OCI-LY3 (cell line): ENCODE measurements at regions not wholly inside any gene's neighbourhood (a gene's known extent, or its start where the extent isn't known, plus 50 kb on each side); places are given as distances from the start of the nearest gene placed in this dataset.

Experiments used
- H2AFZ ChIP-seq: fragments of 200-600, 300-600 bp; shearing (Covaris generic); 2 replicates; pipeline ENCODE4 v1.6.0; 2014; ENCODE audit warnings: antibody characterized with exemption, low read depth, low read length
- H3K27ac ChIP-seq: fragments of 200-600, 300-600 bp; sonication (generic); 2 replicates; pipeline ENCODE4 v1.5.1; 2014; ENCODE audit warnings: mild to moderate bottlenecking, low read length, moderate library complexity, mixed read lengths
- H3K27me3 ChIP-seq: fragments of 200-600, 300-600 bp; sonication (generic); 2 replicates; pipeline ENCODE4 v1.6.1; 2014; ENCODE audit warnings: low read depth, low read length, mixed read lengths
- H3K36me3 ChIP-seq: fragments of 200-600, 300-600 bp; sonication (generic); replicated peaks from 2 replicates; pipeline ENCODE3; 2014; ENCODE audit warnings: low read depth, low read length, mixed read lengths
- H3K4me1 ChIP-seq: fragments of 300-600, 200-600 bp; sonication (generic); 2 replicates; pipeline ENCODE4 v1.6.1; 2014; ENCODE audit warnings: low read length, mixed read lengths
- H3K4me2 ChIP-seq: fragments of 200-600, 300-600 bp; sonication (generic); 2 replicates; pipeline ENCODE4 v1.6.1; 2014; ENCODE audit warnings: low read length, mixed read lengths
- H3K4me3 ChIP-seq: fragments of 300-600, 200-600 bp; sonication (generic); 2 replicates; pipeline ENCODE4 v1.5.1; 2014; ENCODE audit warnings: antibody characterized with exemption, mild to moderate bottlenecking, low read length, moderate library complexity
- H3K79me2 ChIP-seq: fragments of 300-600, 200-600 bp; shearing (Covaris generic); 2 replicates; pipeline ENCODE4 v1.6.1; 2014; ENCODE audit warnings: mild to moderate bottlenecking, low read length, mixed read lengths
- H3K9ac ChIP-seq: fragments of 300-600, 200-600 bp; shearing (Covaris generic); 2 replicates; pipeline ENCODE4 v1.6.0; 2014; ENCODE audit warnings: mild to moderate bottlenecking, low read length, moderate library complexity
- H3K9me3 ChIP-seq: fragments of 200-600, 300-600 bp; shearing (Covaris generic); 2 replicates; pipeline ENCODE4 v1.6.1; 2014; ENCODE audit warnings: low read length, mixed read lengths; ENCODE audit not compliant: insufficient read depth
- H4K20me1 ChIP-seq: fragments of 200-600, 300-600 bp; sonication (generic); 2 replicates; pipeline ENCODE4 v1.6.1; 2016; ENCODE audit warnings: low read length, mixed read lengths; ENCODE audit not compliant: insufficient read depth
- EZH2phosphoT487 ChIP-seq: fragments of 200-600 bp; shearing (Covaris generic); IDR thresholded peaks from 2 replicates; pipeline ENCODE4 v1.6.1; 2018; ENCODE audit warnings: antibody characterized with exemption, mixed run types, low read depth
- TF ChIP-seq, protein P1 (sequence below): fragments of 200-600, 300-600 bp; sonication (generic); IDR thresholded peaks from 2 replicates; pipeline ENCODE4 v1.5.1; 2014; ENCODE audit warnings: antibody characterized with exemption, low read length, low read depth

- no peak overlapping the region for H3K4me3 ChIP-seq
- no peaks in the 10 kb centered on the region for H3K36me3 ChIP-seq
- no peak overlapping the region for H3K4me2 ChIP-seq
- no peak overlapping the region for H2AFZ ChIP-seq
- no peaks in the 10 kb centered on the region for H4K20me1 ChIP-seq
- H3K79me2 ChIP-seq = no peaks in the 10 kb centered on the region
- TF ChIP-seq, protein P1, sequence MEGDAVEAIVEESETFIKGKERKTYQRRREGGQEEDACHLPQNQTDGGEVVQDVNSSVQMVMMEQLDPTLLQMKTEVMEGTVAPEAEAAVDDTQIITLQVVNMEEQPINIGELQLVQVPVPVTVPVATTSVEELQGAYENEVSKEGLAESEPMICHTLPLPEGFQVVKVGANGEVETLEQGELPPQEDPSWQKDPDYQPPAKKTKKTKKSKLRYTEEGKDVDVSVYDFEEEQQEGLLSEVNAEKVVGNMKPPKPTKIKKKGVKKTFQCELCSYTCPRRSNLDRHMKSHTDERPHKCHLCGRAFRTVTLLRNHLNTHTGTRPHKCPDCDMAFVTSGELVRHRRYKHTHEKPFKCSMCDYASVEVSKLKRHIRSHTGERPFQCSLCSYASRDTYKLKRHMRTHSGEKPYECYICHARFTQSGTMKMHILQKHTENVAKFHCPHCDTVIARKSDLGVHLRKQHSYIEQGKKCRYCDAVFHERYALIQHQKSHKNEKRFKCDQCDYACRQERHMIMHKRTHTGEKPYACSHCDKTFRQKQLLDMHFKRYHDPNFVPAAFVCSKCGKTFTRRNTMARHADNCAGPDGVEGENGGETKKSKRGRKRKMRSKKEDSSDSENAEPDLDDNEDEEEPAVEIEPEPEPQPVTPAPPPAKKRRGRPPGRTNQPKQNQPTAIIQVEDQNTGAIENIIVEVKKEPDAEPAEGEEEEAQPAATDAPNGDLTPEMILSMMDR = no peak
- no peak for TF ChIP-seq EZH2phosphoT487
- H3K4me1 ChIP-seq = no peaks in the 10 kb centered on the region
- H3K27ac ChIP-seq = no peak overlapping the region
- H3K9ac ChIP-seq = no peak overlapping the region
- no peaks in the 10 kb centered on the region for H3K27me3 ChIP-seq
- no peaks in the 10 kb centered on the region for H3K9me3 ChIP-seq
Observed at GRCh38 chr15:35872577-35872976, 326.6 kb upstream of the DPH6 start.

GRCh38 chr15:35874260-35874905, 328.4 kb upstream of the DPH6 start:
- Histone ChIP-seq H3K36me3 (no peaks in the 10 kb centered on the region), H4K20me1 (no peaks in the 10 kb centered on the region), H3K9ac (no peak overlapping the region), H3K9me3 (no peaks in the 10 kb centered on the region), H3K27me3 (no peaks in the 10 kb centered on the region), H2AFZ (no peak overlapping the region), H3K27ac (no peak overlapping the region), H3K4me3 (no peak overlapping the region), H3K4me1 (no peaks in the 10 kb centered on the region), H3K79me2 (no peaks in the 10 kb centered on the region), H3K4me2 (no peak overlapping the region)
- no peak for TF ChIP-seq EZH2phosphoT487
- TF ChIP-seq, protein P1 = no peak

- no peak overlapping the region for H3K4me3 ChIP-seq
Observed at GRCh38 chr15:35876762-35877161, 330.8 kb upstream of the DPH6 start.

DNA sequence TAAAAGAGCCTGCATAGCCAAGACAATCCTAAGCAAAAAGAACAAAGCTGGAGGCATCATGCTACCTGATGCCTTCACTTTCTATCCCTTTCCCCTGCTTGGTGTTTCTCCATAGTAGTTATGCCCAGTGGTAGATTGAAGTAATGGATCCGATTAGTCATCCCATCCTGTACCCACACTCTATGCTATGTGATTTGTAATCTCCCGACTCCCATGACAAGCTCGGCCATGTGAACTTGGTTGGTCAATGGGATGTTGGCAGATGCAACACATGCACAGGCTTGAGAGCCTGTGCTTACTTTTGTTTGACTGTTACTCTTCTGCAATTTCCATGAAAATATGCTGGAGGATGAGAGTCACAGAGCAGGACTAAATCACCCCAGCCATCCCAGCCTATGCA, 334.9 kb upstream of the DPH6 start:
- Histone ChIP-seq H3K27ac (no peak overlapping the region), H3K4me1 (no peaks in the 10 kb centered on the region), H3K4me2 (no peak overlapping the region), H3K4me3 (no peak overlapping the region), H3K79me2 (no peaks in the 10 kb centered on the region), H3K9ac (no peak overlapping the region), H4K20me1 (no peaks in the 10 kb centered on the region), H2AFZ (no peak overlapping the region), H3K27me3 (no peaks in the 10 kb centered on the region), H3K36me3 (no peaks in the 10 kb centered on the region), H3K9me3 (no peaks in the 10 kb centered on the region)
- no peak for TF ChIP-seq EZH2phosphoT487
- TF ChIP-seq, protein P1 = no peak

More at GRCh38 chr15:35876762-35877161, 330.8 kb upstream of the DPH6 start:
- Histone ChIP-seq H3K4me1 (no peaks in the 10 kb centered on the region), H3K79me2 (no peaks in the 10 kb centered on the region), H4K20me1 (no peaks in the 10 kb centered on the region), H3K4me2 (no peak overlapping the region), H3K36me3 (no peaks in the 10 kb centered on the region), H3K9me3 (no peaks in the 10 kb centered on the region), H3K9ac (no peak overlapping the region), H3K27ac (no peak overlapping the region), H3K27me3 (no peaks in the 10 kb centered on the region), H2AFZ (no peak overlapping the region)
- TF ChIP-seq, protein P1 = no peak
- TF ChIP-seq EZH2phosphoT487 = no peak
